Liver (tissue), 8 donors: ENCODE measurements at regions not wholly inside any gene's neighbourhood (a gene's known extent, or its start where the extent isn't known, plus 50 kb on each side); places are given as distances from the start of the nearest gene placed in this dataset.

Experiments
- DNase-seq: peaks from one replicate; pipeline ENCODE4 v3.0.0-alpha.2; 2017; ENCODE audit warnings: low spot score
- H3K27ac ChIP-seq, 2 donors: one replicate each; pipeline ENCODE4 v1.7.0; 2013; ENCODE audit warnings: inconsistent platforms in 2 of 2, low read length in 2 of 2, control low read depth in 1 of 2, low read depth in 1 of 2, mild to moderate bottlenecking in 1 of 2
- H3K27me3 ChIP-seq, 4 donors: one replicate each; pipeline versions ENCODE4 v1.6.1 to v1.7.0; 2013; ENCODE audit warnings: low read length in 3 of 4, inconsistent platforms in 1 of 4, mild to moderate bottlenecking in 1 of 4, moderate library complexity in 1 of 4; ENCODE audit not compliant: control insufficient read depth in 4 of 4, insufficient read depth in 4 of 4
- H3K36me3 ChIP-seq, 4 donors: one replicate each; pipeline versions ENCODE4 v1.6.1 to v1.7.0; 2013; ENCODE audit warnings: low read length in 3 of 4, mild to moderate bottlenecking in 3 of 4, low read depth in 1 of 4, moderate library complexity in 1 of 4; ENCODE audit not compliant: control insufficient read depth in 4 of 4, insufficient read depth in 3 of 4
- H3K4me1 ChIP-seq, 4 donors: one replicate each; pipeline versions ENCODE4 v1.6.1 to v1.7.0; 2013; ENCODE audit warnings: low read length in 3 of 4, mild to moderate bottlenecking in 3 of 4, moderate library complexity in 1 of 4; ENCODE audit not compliant: control insufficient read depth in 4 of 4, insufficient read depth in 4 of 4
- H3K4me3 ChIP-seq, 3 donors: one replicate each; pipeline versions ENCODE4 v1.6.1 to v1.7.0; 2013; ENCODE audit warnings: low read length in 3 of 3, control low read depth in 1 of 3, low read depth in 1 of 3, mild to moderate bottlenecking in 1 of 3
- H3K9ac ChIP-seq, 2 donors: one replicate each; pipeline ENCODE4 v1.7.0; 2013; ENCODE audit warnings: low read length in 2 of 2, mild to moderate bottlenecking in 2 of 2, moderate library complexity in 2 of 2, control low read depth in 1 of 2, low read depth in 1 of 2
- H3K9me3 ChIP-seq, 4 donors: one replicate each; pipeline versions ENCODE4 v1.6.1 to v1.7.0; 2013; ENCODE audit warnings: low read length in 3 of 4; ENCODE audit not compliant: control insufficient read depth in 4 of 4
- EGR1 ChIP-seq, 2 donors: IDR thresholded peaks; 2 replicates each; pipeline ENCODE4 v1.6.1; 2016 to 2018; ENCODE audit warnings: antibody characterized with exemption in 2 of 2, low read depth in 2 of 2
- FOXA1 ChIP-seq: IDR thresholded peaks from 2 replicates; pipeline ENCODE4 v1.6.1; 2016; ENCODE audit warnings: antibody characterized with exemption
- FOXA2 ChIP-seq: IDR thresholded peaks from 2 replicates; pipeline ENCODE4 v1.6.1; 2016; ENCODE audit warnings: antibody characterized with exemption
- GABPA ChIP-seq, 2 donors: IDR thresholded peaks in 1 of 2; conservative IDR thresholded peaks in 1 of 2; 2 replicates each; pipeline ENCODE4 v1.6.1; 2016; ENCODE audit warnings: antibody characterized with exemption in 2 of 2, mild to moderate bottlenecking in 1 of 2, moderate library complexity in 1 of 2
- HNF4A ChIP-seq, 2 donors: conservative IDR thresholded peaks; 2 replicates each; pipeline ENCODE4 v1.6.1; 2016; ENCODE audit warnings: antibody characterized with exemption in 2 of 2, mild to moderate bottlenecking in 2 of 2
- HNF4G ChIP-seq: IDR thresholded peaks from 2 replicates; pipeline ENCODE4 v1.6.1; 2016; ENCODE audit warnings: antibody characterized with exemption
- JUND ChIP-seq, 2 donors: IDR thresholded peaks; 2 replicates each; pipeline ENCODE4 v1.6.1; 2016; ENCODE audit warnings: antibody characterized with exemption in 2 of 2
- MAX ChIP-seq: IDR thresholded peaks from 2 replicates; pipeline ENCODE4 v1.6.1; 2016; ENCODE audit warnings: antibody characterized with exemption
- NR2F2 ChIP-seq: IDR thresholded peaks from 2 replicates; pipeline ENCODE4 v1.6.1; 2016; ENCODE audit warnings: antibody characterized with exemption
- RAD21 ChIP-seq, 2 donors: IDR thresholded peaks; 2 replicates each; pipeline ENCODE4 v1.6.1; 2016; ENCODE audit warnings: antibody characterized with exemption in 2 of 2, mild to moderate bottlenecking in 2 of 2
- RXRA ChIP-seq, 2 donors: IDR thresholded peaks; 2 replicates each; pipeline ENCODE4 v1.6.1; 2017 to 2018; ENCODE audit warnings: antibody characterized with exemption in 2 of 2, mild to moderate bottlenecking in 1 of 2
- SP1 ChIP-seq: IDR thresholded peaks from 2 replicates; pipeline ENCODE4 v1.6.1; 2018; ENCODE audit warnings: antibody characterized with exemption, mild to moderate bottlenecking
- TAF1 ChIP-seq: conservative IDR thresholded peaks from 2 replicates; pipeline ENCODE4 v1.6.1; 2016; ENCODE audit warnings: antibody characterized with exemption, mild to moderate bottlenecking
- YY1 ChIP-seq: IDR thresholded peaks from 2 replicates; pipeline ENCODE4 v1.6.1; 2016; ENCODE audit warnings: antibody characterized with exemption, mild to moderate bottlenecking
- ZBTB33 ChIP-seq: IDR thresholded peaks from 2 replicates; pipeline ENCODE4 v1.6.1; 2016; ENCODE audit warnings: antibody characterized with exemption
- WGBS: extraction: QIAGEN DNeasy Blood & Tissue Kit; methylation state at CpG from one replicate; pipeline ENCODE4 v1.1.7; 2013; 5-methylcytosine and 5-hydroxymethylcytosine counted together
- TF ChIP-seq, protein P1 (sequence below): fragments of 150-350 bp; IDR thresholded peaks from 2 replicates; pipeline ENCODE4 v1.5.1; 2017; ENCODE audit warnings: improper control_type of control experiment, low read depth, low read length; ENCODE audit not compliant: missing input control
- TF ChIP-seq, protein P2 (sequence below): IDR thresholded peaks from 2 replicates; pipeline ENCODE4 v1.6.1; 2016; ENCODE audit warnings: antibody characterized with exemption, mild to moderate bottlenecking
- TF ChIP-seq, protein P3 (sequence below): IDR thresholded peaks from 2 replicates; pipeline ENCODE4 v1.6.1; 2016; ENCODE audit warnings: antibody characterized with exemption
- donor health status: healthy.
- donor health status: healthy.
- donor health status: healthy.
- donor health status: healthy.
- donor health status: healthy.

DNA sequence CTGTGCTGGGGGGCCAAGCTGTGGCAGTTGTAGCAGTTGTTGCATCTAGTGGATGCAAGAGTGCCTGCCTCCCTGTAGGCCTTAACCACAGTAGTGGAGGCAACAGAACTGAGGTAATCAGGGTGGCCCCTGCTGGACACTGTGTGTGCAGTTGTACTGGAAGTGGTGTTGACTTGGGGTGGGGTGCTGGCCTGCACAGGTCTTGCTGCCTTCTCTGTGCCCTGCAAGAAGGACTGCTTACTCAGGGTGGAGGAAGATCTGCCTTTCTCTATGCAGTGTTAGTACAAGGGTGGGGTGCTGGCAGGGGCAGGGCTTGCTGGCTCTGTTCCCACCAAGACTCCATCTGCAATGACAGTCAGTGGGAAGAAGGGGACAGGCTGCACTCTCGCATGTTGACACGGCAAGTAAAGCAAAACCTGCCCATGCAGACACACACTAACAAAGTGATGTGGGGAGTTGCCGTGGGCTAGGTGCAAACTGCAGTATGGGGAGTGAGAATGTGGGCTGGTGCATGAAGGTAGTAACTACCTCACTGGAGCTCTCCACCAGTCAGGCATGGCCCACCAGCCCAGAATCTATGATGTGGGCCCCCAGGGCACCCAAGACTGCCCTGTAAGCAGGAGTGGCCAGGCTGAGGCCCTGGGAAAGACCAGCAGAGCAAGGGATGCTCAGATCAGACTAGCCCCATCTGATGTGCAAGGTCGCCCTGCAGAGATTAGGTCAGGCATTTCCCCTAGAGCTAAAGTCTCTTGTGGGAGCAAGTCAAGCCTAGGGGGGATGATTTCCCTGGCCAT is 594.9 kb downstream of the TECRL start:
- no peak overlapping the region for H3K4me3 ChIP-seq
- WGBS = 86% methylated on average over 4 of the region's 4 CpGs
- H3K4me1 ChIP-seq = no peaks in the 10 kb centered on the region
- no peak overlapping the region for H3K9ac ChIP-seq
- no peaks in the 10 kb centered on the region for H3K27me3 ChIP-seq
- no peak for DNase-seq
- H3K36me3 ChIP-seq = no peaks in the 10 kb centered on the region
- H3K27ac ChIP-seq = no peak overlapping the region
- TF ChIP-seq YY1 = no peak
- TF ChIP-seq MAX = no peak
- TF ChIP-seq FOXA1 = no peak
- TF ChIP-seq, protein P1, sequence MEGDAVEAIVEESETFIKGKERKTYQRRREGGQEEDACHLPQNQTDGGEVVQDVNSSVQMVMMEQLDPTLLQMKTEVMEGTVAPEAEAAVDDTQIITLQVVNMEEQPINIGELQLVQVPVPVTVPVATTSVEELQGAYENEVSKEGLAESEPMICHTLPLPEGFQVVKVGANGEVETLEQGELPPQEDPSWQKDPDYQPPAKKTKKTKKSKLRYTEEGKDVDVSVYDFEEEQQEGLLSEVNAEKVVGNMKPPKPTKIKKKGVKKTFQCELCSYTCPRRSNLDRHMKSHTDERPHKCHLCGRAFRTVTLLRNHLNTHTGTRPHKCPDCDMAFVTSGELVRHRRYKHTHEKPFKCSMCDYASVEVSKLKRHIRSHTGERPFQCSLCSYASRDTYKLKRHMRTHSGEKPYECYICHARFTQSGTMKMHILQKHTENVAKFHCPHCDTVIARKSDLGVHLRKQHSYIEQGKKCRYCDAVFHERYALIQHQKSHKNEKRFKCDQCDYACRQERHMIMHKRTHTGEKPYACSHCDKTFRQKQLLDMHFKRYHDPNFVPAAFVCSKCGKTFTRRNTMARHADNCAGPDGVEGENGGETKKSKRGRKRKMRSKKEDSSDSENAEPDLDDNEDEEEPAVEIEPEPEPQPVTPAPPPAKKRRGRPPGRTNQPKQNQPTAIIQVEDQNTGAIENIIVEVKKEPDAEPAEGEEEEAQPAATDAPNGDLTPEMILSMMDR = no peak
- TF ChIP-seq TAF1 = no peak
- no peak for TF ChIP-seq GABPA (IDR thresholded peaks at IDR 0.05 in 1 of 2, conservative IDR thresholded peaks at IDR 0.05 in 1 of 2)
- TF ChIP-seq, protein P2, sequence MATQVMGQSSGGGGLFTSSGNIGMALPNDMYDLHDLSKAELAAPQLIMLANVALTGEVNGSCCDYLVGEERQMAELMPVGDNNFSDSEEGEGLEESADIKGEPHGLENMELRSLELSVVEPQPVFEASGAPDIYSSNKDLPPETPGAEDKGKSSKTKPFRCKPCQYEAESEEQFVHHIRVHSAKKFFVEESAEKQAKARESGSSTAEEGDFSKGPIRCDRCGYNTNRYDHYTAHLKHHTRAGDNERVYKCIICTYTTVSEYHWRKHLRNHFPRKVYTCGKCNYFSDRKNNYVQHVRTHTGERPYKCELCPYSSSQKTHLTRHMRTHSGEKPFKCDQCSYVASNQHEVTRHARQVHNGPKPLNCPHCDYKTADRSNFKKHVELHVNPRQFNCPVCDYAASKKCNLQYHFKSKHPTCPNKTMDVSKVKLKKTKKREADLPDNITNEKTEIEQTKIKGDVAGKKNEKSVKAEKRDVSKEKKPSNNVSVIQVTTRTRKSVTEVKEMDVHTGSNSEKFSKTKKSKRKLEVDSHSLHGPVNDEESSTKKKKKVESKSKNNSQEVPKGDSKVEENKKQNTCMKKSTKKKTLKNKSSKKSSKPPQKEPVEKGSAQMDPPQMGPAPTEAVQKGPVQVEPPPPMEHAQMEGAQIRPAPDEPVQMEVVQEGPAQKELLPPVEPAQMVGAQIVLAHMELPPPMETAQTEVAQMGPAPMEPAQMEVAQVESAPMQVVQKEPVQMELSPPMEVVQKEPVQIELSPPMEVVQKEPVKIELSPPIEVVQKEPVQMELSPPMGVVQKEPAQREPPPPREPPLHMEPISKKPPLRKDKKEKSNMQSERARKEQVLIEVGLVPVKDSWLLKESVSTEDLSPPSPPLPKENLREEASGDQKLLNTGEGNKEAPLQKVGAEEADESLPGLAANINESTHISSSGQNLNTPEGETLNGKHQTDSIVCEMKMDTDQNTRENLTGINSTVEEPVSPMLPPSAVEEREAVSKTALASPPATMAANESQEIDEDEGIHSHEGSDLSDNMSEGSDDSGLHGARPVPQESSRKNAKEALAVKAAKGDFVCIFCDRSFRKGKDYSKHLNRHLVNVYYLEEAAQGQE = no peak
- TF ChIP-seq HNF4A (conservative IDR thresholded peaks at IDR 0.05) = no peak
- TF ChIP-seq HNF4G = no peak
- TF ChIP-seq, protein P3, sequence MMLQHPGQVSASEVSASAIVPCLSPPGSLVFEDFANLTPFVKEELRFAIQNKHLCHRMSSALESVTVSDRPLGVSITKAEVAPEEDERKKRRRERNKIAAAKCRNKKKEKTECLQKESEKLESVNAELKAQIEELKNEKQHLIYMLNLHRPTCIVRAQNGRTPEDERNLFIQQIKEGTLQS = no peak
- no peak for TF ChIP-seq EGR1 (IDR thresholded peaks at IDR 0.05; ENCODE audit: low read depth in 2 of 2)
- TF ChIP-seq RAD21 (IDR thresholded peaks at IDR 0.05) = no peak
- no peak for TF ChIP-seq SP1
- no peak for TF ChIP-seq RXRA (IDR thresholded peaks at IDR 0.05)
- no peak for TF ChIP-seq NR2F2
- TF ChIP-seq FOXA2 = no peak
- TF ChIP-seq ZBTB33 = no peak
- no peak for TF ChIP-seq JUND (IDR thresholded peaks at IDR 0.05)
- H3K9me3 ChIP-seq = no peaks in the 10 kb centered on the region
